GM18951 (cell line): ENCODE measurements at regions not wholly inside any gene's neighbourhood (a gene's known extent, or its start where the extent isn't known, plus 50 kb on each side); places are given as distances from the start of the nearest gene placed in this dataset.

ENCODE experiments used
- POLR2A ChIP-seq: IDR thresholded peaks from 4 replicates; pipeline ENCODE4 v1.6.1; 2011; ENCODE audit warnings: mild to moderate bottlenecking; ENCODE audit not compliant: insufficient read length, insufficient read depth; ENCODE audit errors: extremely low read depth
- in situ Hi-C: fragments of 300-500 bp; cut with MboI; formaldehyde crosslinking; loops from one replicate; pipeline ENCODE4 v1.12.0; 2022; ENCODE audit warnings: low sequenced_read_pairs, mixed read lengths, inconsistent platforms; ENCODE audit not compliant: unreplicated experiment

DNA sequence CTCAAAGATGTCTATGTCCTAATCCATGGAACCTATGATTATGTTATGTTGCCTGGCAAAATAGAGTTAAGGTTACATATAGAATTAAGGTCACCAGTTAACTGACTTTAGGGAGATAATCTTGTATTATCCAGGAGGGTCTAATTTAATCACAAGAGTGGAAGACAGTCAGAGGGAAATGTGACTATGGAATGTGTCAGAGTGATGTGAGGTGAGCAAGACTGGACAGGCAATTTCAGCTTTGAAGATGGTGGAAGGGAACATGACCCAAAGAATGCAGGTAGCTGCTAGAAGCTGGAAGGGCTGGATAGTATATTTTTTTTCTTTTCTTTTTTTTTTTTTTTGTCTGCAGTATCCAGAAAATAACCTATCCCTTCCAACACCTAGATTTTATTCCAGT lies 241.7 kb upstream of the NEGR1 start:
- in situ Hi-C loops, result no loop called here
- TF ChIP-seq POLR2A, result no peak

DNA sequence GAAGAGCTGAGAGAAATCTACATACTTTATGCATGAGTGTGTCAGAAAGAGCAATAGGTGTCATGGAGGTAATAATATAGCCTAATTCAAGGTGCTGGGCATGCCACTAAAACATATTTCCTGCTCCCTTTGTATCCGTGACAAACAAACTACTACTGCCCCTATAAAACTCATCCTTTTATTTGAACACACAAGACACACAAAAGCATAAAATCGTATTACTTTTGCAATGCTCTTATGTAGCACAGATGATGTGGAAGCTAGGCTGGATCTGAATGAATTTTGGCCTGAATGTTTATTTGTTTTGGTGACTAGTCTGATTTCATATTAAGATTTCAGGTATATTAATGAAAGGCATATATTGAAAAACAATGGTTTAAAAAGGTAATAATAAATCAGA lies 239.3 kb upstream of the NEGR1 start:
- no peak for TF ChIP-seq POLR2A
- in situ Hi-C loops, result no loop called here

DNA sequence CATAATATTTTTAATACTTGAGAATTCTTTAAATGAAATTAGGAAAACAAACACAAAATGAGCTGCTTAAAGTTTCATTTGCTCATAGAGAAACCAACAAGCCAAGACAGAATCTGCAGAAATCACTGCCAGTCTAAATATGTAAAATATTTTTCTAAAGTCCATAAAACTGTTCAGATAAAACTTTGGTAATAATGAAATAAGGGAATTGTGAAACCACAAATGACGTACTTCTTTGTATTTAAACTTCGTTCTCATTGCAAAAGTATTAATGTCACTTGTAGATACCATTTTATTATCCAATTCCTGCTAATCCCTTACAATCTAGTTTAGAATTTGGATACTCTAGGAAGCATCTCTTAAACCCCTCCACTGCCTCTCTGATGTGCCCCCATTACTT lies 234.5 kb upstream of the NEGR1 start:
- TF ChIP-seq POLR2A, result no peak
- in situ Hi-C loops, result no loop called here

DNA sequence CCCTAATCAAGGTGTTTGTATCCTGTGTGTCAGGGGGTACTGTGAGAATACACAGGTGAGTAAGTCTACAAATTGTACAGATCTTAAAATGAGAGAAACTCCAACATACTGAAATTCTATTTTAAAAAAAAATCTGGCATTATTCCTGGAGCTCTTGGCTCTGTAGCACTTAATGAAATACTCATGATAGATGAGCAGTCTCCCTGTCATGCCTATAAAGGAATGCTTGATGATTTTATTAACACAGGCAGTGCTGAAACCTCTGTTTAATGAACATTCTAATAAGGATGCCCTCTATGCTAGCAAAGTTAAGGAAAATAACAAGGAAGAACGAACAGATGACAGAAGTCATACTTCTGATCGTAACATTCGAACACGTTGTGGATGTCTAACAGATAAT lies 233.9 kb upstream of the NEGR1 start:
- TF ChIP-seq POLR2A, result no peak
- in situ Hi-C loops, result no loop called here

DNA sequence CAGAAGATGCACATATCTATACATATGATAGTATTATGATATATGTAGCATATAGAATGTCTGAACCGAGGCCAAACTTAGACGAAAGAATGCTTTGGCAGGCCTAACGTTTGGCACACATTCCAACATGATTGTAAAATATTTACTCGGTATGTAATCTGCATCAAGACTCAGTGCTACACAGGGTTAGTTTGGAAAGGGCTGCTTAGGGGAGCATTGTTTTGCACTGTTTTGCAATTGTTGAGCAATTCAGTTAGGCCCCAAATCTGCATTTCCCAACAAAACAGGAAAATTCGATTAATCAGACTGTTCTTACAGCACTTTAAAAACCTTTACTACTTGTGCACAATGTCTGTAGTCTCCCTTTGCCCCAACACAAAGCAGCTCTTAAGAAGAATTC lies 216.0 kb upstream of the NEGR1 start:
- in situ Hi-C loops, result no loop called here
- no peak for TF ChIP-seq POLR2A

DNA sequence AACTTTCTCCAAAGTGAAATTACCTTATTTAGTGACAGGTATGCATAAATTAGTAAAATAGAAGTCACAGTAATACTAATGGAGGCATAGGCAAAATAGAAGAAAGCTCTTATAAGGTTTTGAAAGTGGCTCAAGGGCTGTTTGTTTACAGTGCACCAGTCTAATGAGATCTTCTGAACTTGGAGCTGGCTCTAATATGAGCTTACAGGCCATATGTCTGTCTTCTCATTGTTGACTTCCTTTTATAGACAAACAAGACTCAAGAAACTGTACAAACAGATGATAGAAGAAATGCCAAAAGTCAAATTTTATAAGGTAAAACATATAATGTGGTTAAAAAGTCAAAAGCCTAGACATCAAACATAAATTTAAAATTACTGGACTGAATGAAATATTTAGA lies 207.5 kb upstream of the NEGR1 start:
- TF ChIP-seq POLR2A, result no peak
- in situ Hi-C loops, result no loop called here

DNA sequence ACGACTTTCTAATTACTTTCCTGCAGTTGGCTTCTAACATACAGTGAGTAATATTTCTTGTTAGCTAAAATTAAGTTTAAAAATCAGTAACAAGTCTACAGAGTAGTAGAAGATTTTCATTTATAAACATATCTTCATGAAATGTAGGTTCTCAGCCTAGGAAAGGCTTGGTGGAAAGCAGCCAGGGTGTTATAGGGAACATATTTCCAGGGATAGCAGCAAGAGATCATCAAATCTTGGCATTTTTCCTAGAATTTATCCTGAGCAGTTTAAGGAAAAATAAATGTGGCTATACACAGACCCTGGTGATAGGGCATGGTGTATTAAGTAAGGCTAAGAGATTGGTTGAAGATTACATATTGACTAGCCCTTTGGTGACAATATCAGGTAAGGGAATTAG lies 203.5 kb upstream of the NEGR1 start:
- no peak for TF ChIP-seq POLR2A
- in situ Hi-C loops, result no loop called here

DNA sequence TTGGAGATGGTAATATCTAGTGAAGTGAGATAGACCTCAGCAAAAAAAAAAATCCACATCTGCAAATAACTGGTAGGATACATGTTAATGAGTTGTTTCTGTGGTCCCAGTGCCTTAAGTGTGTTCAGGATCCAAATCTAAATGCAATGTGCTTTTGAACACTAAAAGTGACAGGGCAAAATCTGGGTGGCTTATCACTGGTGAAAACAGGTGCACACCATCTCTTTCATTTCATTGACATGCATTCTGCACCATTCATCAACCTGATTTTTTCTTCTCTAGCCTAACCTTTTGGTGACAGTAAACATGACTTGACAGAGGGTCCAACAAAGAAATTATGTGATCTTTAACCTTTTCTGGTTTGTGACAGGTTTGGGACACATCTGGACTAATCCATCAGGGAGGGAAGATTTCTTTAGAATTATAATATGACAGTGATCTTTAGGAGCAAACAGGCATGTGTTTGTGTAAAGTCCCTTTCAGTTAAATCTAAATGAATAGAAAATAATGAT lies 201.6 kb upstream of the NEGR1 start:
- no peak for TF ChIP-seq POLR2A
- in situ Hi-C loops, result no loop called here

DNA sequence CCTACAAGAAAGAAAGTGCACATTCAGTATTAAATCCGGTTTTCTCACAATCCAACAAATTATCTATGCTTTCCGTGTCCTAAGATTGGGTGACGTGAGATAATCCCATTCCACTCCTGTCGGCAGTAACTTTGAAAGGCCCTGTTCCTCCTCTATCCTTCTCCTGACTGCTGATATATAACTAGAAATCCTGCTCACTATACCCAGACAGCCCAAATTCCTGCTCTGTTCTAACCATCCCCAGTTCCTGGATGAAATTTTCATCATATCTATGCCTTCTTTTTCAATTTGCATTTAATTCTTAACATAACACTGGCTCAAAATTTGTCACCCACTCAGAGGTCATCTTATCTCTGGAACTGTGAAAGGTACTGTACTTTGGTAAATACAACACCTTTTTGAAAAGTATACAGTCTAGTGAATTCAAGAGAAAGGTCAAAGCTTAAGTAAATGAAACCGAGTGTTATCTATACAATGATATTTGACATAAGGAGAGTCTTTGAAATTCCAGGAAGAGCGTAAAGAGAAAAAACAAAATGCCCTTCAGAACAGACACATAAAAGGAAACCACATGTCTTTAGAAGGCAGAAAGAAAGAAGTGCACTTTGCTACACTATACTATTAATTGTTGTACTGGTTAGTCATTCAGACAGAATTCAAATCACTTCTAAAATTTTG lies 200.5 kb upstream of the NEGR1 start:
- in situ Hi-C loops, result no loop called here
- TF ChIP-seq POLR2A, result no peak

DNA sequence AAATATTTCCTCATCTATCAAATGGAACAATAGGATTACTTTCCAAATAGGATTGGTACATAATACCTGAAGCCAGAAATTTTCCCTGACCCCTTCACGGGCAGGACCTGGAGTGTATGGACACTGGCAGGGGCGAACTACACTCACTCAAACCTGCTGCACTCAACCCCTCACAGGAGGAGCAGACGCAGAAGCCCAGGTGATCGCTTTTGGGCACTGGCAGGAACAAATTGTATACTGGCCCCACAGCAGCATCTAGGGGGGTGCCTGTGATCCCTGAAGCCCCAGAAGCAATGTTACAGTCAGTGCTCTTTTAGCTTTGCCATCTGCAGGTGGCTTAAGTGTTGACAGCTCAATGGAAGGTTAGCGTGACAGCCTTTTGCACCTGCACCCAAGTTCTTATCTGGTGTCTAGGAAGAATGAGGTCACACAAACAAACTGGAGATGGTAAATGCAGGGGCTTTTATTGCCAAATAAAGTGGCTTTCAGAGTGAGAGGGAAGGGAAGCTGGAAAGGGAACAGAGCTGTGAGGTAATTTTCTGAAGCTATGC lies 199.2 kb upstream of the NEGR1 start:
- TF ChIP-seq POLR2A, result no peak
- in situ Hi-C loops, result no loop called here

DNA sequence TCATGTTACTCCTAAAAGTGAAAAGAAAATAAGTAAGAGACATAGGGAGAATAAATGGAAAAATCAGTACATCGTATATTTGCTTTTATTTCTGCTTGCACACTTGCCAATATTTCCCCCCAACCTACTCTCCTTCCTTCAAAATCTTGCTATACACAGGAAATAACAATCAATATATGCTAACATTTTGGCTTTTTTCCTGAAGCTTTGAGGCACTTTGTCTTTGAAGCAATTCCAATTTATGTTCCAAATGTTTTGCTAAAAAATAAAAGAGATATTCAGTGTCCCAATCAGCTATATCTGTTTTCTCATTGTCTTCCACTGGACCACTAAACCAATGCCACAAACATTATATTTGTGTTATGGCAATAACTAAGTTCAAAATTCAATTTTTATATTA lies 184.0 kb upstream of the NEGR1 start:
- no peak for TF ChIP-seq POLR2A
- in situ Hi-C loops, result no loop called here

DNA sequence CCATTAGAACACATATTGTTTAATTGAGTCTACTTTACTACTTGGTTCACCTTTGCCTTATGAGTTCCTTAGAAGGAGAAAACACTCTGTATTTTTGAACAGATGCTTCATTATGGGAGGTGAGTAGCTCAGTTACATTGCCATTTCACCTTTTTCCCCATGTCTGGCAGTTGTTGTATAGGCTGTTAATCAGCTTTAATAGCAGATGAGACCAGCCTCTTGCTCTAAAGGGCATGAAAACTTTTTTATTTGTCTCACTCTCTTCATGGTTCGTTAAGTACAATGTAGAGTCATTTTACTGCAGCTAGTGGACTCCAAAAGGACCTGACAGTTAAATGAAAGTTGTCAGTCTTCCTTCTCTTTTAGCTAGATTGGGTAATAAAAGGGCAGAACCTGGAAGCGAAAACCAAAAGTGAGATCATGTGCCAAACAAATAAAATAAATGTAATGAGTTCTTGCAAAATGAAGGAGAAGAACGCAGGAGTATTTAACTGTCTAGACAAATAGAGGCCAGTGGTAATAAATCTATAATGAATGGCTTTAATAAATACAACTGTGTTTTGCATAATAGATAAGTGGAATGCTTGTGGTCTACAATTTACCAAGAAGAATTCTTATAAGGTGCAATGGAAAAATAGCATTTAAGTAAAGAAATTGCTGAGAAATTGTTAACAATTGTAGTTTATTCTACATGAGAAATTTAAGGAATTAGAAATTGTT lies 180.0 kb upstream of the NEGR1 start:
- in situ Hi-C loops, result no loop called here
- TF ChIP-seq POLR2A, result no peak

DNA sequence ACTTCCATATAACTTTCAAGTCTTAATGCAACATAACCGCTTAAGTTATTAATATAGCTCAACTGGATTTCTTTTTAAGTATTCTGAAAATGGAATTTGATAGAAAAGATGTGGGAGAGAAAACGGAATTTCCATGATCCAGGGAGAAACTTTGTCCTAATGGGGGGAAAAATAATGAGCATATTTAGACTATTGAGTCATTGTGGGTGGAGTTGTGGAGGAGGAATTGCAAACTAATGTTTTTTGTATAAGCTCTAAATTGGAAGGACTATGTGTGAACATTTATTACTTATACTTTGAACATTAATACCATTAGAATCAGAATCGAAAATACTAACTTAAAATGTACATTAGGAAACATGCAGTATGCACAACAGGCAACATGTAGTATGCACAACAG lies 159.9 kb upstream of the NEGR1 start:
- no peak for TF ChIP-seq POLR2A
- in situ Hi-C loops, result no loop called here

DNA sequence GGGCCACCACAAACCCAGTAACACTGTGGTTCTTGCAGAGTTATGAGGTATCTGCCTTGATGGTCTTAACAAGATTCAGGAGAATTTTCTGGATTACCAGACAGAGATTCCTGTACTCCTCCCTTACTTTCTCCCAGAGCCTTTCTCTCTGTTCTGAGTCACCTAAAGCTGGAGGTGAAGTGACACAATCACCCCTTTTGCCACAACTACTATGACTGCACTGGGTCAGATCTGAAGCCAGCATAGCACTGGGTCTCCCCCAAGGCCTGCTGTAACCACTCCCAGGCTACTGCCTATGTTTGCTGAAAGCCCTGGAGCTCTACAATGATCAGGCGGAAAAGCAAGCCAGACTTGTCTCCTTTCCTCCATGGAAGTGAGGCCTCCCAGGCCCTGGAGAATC lies 156.7 kb upstream of the NEGR1 start:
- no peak for TF ChIP-seq POLR2A
- in situ Hi-C loops, result no loop called here

DNA sequence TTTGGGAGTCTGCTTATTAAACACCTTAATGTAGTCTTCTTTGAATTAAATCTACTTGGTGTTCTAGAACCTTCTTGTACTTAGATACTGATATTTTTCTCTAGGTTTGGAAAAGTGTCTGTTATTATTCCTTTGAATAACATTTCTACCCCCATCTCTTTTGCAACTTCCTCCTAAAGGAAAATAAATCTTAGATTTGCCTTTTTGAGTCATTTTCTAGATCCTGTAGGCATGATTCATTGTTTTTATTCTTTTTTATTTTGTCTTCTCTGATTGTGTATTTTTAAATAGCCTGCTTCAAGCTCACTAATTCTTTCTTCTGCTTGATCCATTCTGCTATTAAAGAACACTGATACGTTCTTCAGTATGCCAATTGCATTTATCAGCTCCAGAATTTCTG lies 155.9 kb upstream of the NEGR1 start:
- in situ Hi-C loops, result no loop called here
- no peak for TF ChIP-seq POLR2A

DNA sequence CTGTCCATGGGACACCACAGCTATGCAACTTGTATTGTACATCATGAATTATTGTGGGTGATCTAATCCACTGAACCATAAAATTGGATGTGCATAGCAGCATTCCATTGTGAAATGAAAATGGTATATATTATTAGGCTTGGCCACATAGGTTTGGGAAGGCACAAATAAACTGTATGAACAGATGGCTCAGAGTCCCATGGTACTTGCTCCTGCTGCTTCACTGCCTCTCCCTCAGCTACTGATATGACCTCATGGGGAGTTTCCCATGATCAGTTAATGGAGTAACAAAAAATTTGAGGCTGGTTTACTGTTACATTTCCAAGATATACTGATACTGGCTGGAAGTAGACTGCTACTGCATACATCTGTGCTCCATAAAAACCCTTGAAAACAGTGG lies 152.7 kb upstream of the NEGR1 start:
- in situ Hi-C loops, result no loop called here
- TF ChIP-seq POLR2A, result no peak
